ENCODE measurements at regions not wholly inside any gene's neighbourhood (a gene's known extent, or its start where the extent isn't known, plus 50 kb on each side); places are given as distances from the start of the nearest gene placed in this dataset.

DNA sequence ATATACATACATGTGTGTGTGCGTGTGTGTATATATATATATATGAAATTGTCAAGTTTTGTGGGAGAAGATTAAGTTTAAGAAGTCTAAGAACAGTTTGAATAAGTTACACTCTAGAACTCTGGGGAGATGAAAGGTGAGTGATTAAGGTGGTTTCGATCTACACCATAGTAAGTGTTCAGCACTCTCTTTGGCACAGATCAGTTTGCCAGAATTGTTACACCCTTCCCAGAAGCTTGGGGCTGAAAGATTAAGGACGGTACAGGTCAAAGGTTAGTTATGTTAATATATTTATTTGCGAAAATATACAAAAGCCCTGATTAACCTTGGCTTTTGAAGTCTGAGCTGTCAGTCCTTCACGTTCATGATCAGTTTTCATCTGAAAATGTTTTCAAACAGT lies 309.1 kb downstream of the KLF5 start:
- Histone ChIP-seq H3K36me3 (ENCODE audit: control insufficient read depth, insufficient read depth, low read length) (no peaks in the 10 kb centered on the region), H3K27me3 (ENCODE audit: control insufficient read depth, insufficient read depth, low read length) (no peaks in the 10 kb centered on the region), H3K4me3 (ENCODE audit: low read depth, low read length) (no peak overlapping the region), H3K4me1 (ENCODE audit: control insufficient read depth, insufficient read depth, low read length) (no peaks in the 10 kb centered on the region), H3K9me3 (ENCODE audit: control insufficient read depth, insufficient read depth, low read length) (no peaks in the 10 kb centered on the region), H3K27ac (ENCODE audit: low read depth, low read length) (no peak overlapping the region)
- no peak for DNase-seq (ENCODE audit: low read depth in 4 of 6, low spot score in 6 of 6)
- WGBS (ENCODE audit: insufficient coverage) = no CpG with 5 or more reads among the region's 5 CpGs

- no peak overlapping the region for H3K4me3 ChIP-seq (ENCODE audit: low read depth, low read length)
- no peaks in the 10 kb centered on the region for H3K4me1 ChIP-seq (ENCODE audit: control insufficient read depth, insufficient read depth, low read length)
- DNase-seq (ENCODE audit: low read depth in 4 of 6, low spot score in 6 of 6) = peak in 1 of 6 donors; percentile 24
- no peak overlapping the region for H3K27ac ChIP-seq (ENCODE audit: low read depth, low read length)
- WGBS (ENCODE audit: insufficient coverage) = 50% methylated on average over 1 of the region's 3 CpGs
- no peaks in the 10 kb centered on the region for H3K27me3 ChIP-seq (ENCODE audit: control insufficient read depth, insufficient read depth, low read length)
- no peaks in the 10 kb centered on the region for H3K9me3 ChIP-seq (ENCODE audit: control insufficient read depth, insufficient read depth, low read length)
- H3K36me3 ChIP-seq (ENCODE audit: control insufficient read depth, insufficient read depth, low read length) = no peaks in the 10 kb centered on the region
Measured at GRCh38 chr13:73366241-73366640, 307.4 kb downstream of the KLF5 start.

DNA sequence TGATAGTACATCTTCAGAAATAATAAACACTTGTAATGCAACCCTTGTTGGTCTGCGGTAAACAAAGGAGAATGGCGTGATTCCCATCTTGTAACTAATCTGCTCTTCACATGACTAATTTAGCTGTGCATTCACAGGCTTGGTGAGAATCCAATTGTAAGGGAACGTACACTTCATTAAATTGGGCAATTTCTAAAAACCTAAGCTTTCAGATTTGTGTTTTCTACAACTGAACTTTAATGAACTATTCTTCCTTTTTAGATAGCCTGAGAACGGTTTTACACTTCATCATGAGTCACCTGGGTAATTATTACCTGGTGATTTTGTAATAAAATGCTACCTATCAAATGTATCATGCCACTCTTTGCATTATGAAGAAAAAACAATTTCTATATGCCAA lies 306.9 kb downstream of the KLF5 start:
- Histone ChIP-seq H3K9me3 (ENCODE audit: control insufficient read depth, insufficient read depth, low read length) (no peaks in the 10 kb centered on the region), H3K36me3 (ENCODE audit: control insufficient read depth, insufficient read depth, low read length) (no peaks in the 10 kb centered on the region), H3K27ac (ENCODE audit: low read depth, low read length) (no peak overlapping the region), H3K4me3 (ENCODE audit: low read depth, low read length) (no peak overlapping the region), H3K27me3 (ENCODE audit: control insufficient read depth, insufficient read depth, low read length) (no peaks in the 10 kb centered on the region), H3K4me1 (ENCODE audit: control insufficient read depth, insufficient read depth, low read length) (no peaks in the 10 kb centered on the region)
- DNase-seq (ENCODE audit: low read depth in 4 of 6, low spot score in 6 of 6) = peak in 1 of 6 donors; percentile 30
- WGBS (ENCODE audit: insufficient coverage) = 81% methylated on average over 2 of the region's 4 CpGs

DNA sequence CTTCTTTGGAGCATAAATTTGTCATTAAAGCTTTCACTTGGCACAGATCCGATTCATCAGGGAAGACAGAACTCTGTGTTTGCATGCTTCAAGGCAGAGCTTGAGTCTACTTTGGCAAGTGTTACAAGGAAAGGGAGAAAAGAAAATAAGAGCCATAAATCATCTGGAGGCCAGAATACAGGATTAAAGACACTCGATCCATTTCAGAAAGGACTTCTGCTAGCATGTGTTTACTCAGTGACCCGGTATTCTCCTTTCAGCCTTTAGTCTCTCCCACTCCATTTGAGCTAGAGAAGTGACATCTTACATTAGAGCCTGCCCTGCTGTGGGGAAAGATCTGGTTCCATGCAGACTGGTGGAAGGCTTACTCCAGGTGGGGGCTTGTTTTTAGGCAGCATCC lies 306.4 kb downstream of the KLF5 start:
- Histone ChIP-seq H3K9me3 (ENCODE audit: control insufficient read depth, insufficient read depth, low read length) (no peaks in the 10 kb centered on the region), H3K27me3 (ENCODE audit: control insufficient read depth, insufficient read depth, low read length) (no peaks in the 10 kb centered on the region), H3K36me3 (ENCODE audit: control insufficient read depth, insufficient read depth, low read length) (no peaks in the 10 kb centered on the region), H3K27ac (ENCODE audit: low read depth, low read length) (no peak overlapping the region), H3K4me3 (ENCODE audit: low read depth, low read length) (no peak overlapping the region), H3K4me1 (ENCODE audit: control insufficient read depth, insufficient read depth, low read length) (no peaks in the 10 kb centered on the region)
- WGBS (ENCODE audit: insufficient coverage) = 44% methylated on average over 1 of the region's 3 CpGs
- DNase-seq (ENCODE audit: low read depth in 4 of 6, low spot score in 6 of 6) = peak in 2 of 6 donors; percentile 6 to 9

DNA sequence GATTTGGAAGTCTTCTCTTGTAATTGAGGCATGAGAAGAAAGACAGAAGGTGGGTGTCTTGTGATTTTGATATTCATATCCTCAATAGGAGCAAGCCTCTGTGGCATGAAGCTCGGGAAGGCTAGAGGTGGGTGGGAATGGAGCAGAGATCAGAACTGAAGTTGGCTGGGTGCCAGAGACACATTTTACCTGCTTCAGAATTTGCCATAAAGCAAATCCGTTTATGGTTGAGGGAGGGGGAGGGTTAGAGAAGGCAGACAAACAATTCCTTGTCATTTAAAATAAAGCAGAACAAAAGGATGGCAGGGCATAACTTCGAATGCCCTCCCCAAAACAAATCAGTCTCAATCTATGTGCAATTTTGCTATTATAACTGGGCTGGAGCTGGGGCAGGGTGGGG lies 305.9 kb downstream of the KLF5 start:
- Histone ChIP-seq H3K27ac (ENCODE audit: low read depth, low read length) (no peak overlapping the region), H3K4me3 (ENCODE audit: low read depth, low read length) (no peak overlapping the region), H3K9me3 (ENCODE audit: control insufficient read depth, insufficient read depth, low read length) (no peaks in the 10 kb centered on the region), H3K27me3 (ENCODE audit: control insufficient read depth, insufficient read depth, low read length) (no peaks in the 10 kb centered on the region), H3K4me1 (ENCODE audit: control insufficient read depth, insufficient read depth, low read length) (no peaks in the 10 kb centered on the region), H3K36me3 (ENCODE audit: control insufficient read depth, insufficient read depth, low read length) (no peaks in the 10 kb centered on the region)
- 67% methylated on average over 1 of the region's 3 CpGs for WGBS (ENCODE audit: insufficient coverage)
- DNase-seq (ENCODE audit: low read depth in 4 of 6, low spot score in 6 of 6) = no peak

- no peak for DNase-seq (ENCODE audit: low read depth in 4 of 6, low spot score in 6 of 6)
- no peaks in the 10 kb centered on the region for H3K36me3 ChIP-seq (ENCODE audit: control insufficient read depth, insufficient read depth, low read length)
Measured at GRCh38 chr13:73358606-73359095, 299.8 kb downstream of the KLF5 start.

GRCh38 chr13:73355134-73355533 lies 296.3 kb downstream of the KLF5 start:
- WGBS (ENCODE audit: insufficient coverage) = no CpG with 5 or more reads among the region's 2 CpGs
- no peaks in the 10 kb centered on the region for H3K27me3 ChIP-seq (ENCODE audit: control insufficient read depth, insufficient read depth, low read length)
- no peaks in the 10 kb centered on the region for H3K9me3 ChIP-seq (ENCODE audit: control insufficient read depth, insufficient read depth, low read length)
- H3K4me3 ChIP-seq (ENCODE audit: low read depth, low read length) = no peak overlapping the region
- no peak overlapping the region for H3K27ac ChIP-seq (ENCODE audit: low read depth, low read length)
- H3K36me3 ChIP-seq (ENCODE audit: control insufficient read depth, insufficient read depth, low read length) = no peaks in the 10 kb centered on the region
- H3K4me1 ChIP-seq (ENCODE audit: control insufficient read depth, insufficient read depth, low read length) = no peaks in the 10 kb centered on the region
- DNase-seq (ENCODE audit: low read depth in 4 of 6, low spot score in 6 of 6) = no peak

More at GRCh38 chr13:73358606-73359095, 299.8 kb downstream of the KLF5 start:
- Histone ChIP-seq H3K27me3 (ENCODE audit: control insufficient read depth, insufficient read depth, low read length) (no peaks in the 10 kb centered on the region), H3K27ac (ENCODE audit: low read depth, low read length) (no peak overlapping the region), H3K4me3 (ENCODE audit: low read depth, low read length) (no peak overlapping the region), H3K4me1 (ENCODE audit: control insufficient read depth, insufficient read depth, low read length) (no peaks in the 10 kb centered on the region), H3K9me3 (ENCODE audit: control insufficient read depth, insufficient read depth, low read length) (no peaks in the 10 kb centered on the region)

DNA sequence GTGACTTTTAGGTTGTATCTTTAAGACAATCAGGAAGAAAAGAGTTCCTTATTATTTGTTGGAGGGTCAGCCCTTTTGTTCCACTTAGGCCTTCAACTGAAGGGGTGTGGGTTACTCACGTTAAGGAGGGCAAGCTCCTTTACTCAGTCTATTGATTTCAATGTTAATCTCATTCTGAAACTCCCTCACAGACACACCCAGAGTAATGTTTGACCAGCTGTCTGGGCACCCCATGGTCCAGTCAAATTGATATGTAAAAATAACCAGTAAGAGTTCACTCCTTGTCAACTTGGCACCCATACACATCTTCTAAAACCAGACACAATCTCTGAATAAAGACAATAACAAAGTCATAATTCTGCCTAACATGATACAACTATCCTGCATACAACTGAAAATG lies 292.9 kb downstream of the KLF5 start:
- Histone ChIP-seq H3K9me3 (ENCODE audit: control insufficient read depth, insufficient read depth, low read length) (no peaks in the 10 kb centered on the region), H3K4me3 (ENCODE audit: low read depth, low read length) (no peak overlapping the region), H3K27me3 (ENCODE audit: control insufficient read depth, insufficient read depth, low read length) (no peaks in the 10 kb centered on the region), H3K36me3 (ENCODE audit: control insufficient read depth, insufficient read depth, low read length) (no peaks in the 10 kb centered on the region), H3K4me1 (ENCODE audit: control insufficient read depth, insufficient read depth, low read length) (no peaks in the 10 kb centered on the region), H3K27ac (ENCODE audit: low read depth, low read length) (no peak overlapping the region)
- no CpG with 5 or more reads among the region's 1 CpG for WGBS (ENCODE audit: insufficient coverage)
- no peak for DNase-seq (ENCODE audit: low read depth in 4 of 6, low spot score in 6 of 6)

DNA sequence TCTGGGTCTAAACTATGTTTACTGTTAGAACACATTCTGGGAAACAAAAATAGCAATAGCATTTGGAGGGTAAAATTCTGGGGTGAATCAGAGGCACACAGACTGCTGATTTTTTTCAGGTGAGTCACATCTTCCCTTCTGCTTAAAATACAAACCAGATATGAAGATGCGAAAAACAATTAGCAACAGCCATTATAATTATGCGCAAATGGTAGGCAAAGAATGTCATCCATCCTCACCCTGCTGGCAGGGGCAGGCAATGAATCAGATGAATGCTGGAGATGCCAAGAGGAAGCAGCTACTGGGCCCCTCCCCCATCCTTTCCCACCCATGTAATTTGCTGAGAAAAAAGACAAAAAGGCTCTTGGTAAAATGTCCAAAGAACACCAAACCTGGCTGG lies 282.9 kb downstream of the KLF5 start:
- no peak for DNase-seq (ENCODE audit: low read depth in 4 of 6, low spot score in 6 of 6)
- no CpG with 5 or more reads among the region's 2 CpGs for WGBS (ENCODE audit: insufficient coverage)
- Histone ChIP-seq H3K27ac (ENCODE audit: low read depth, low read length) (no peak overlapping the region), H3K4me3 (ENCODE audit: low read depth, low read length) (no peak overlapping the region), H3K9me3 (ENCODE audit: control insufficient read depth, insufficient read depth, low read length) (no peaks in the 10 kb centered on the region), H3K36me3 (ENCODE audit: control insufficient read depth, insufficient read depth, low read length) (no peaks in the 10 kb centered on the region), H3K27me3 (ENCODE audit: control insufficient read depth, insufficient read depth, low read length) (no peaks in the 10 kb centered on the region), H3K4me1 (ENCODE audit: control insufficient read depth, insufficient read depth, low read length) (no peaks in the 10 kb centered on the region)

DNA sequence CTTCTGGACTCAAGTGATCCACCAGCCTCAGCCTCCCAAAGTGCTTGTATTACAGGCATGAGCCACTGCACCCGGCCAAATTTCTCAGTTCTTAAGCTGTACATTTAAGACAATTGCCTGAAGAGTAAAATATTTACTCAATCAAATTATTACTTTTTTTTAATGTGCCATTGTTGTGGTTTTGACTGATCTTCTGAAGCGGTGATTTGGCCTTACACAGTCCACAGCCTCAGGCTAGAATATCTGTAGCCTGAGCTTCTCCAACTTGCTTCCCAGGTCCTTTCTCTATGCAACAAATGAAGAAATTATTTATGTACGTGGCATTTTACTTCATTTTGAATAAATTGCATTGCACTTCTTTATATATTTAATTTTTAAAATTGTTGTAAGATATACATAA lies 281.3 kb downstream of the KLF5 start:
- no CpG with 5 or more reads among the region's 3 CpGs for WGBS (ENCODE audit: insufficient coverage)
- no peak overlapping the region for H3K4me3 ChIP-seq (ENCODE audit: low read depth, low read length)
- no peak for DNase-seq (ENCODE audit: low read depth in 4 of 6, low spot score in 6 of 6)

More for the DNA sequence above, 281.3 kb downstream of the KLF5 start:
- Histone ChIP-seq H3K27me3 (ENCODE audit: control insufficient read depth, insufficient read depth, low read length) (no peaks in the 10 kb centered on the region), H3K4me1 (ENCODE audit: control insufficient read depth, insufficient read depth, low read length) (no peaks in the 10 kb centered on the region), H3K9me3 (ENCODE audit: control insufficient read depth, insufficient read depth, low read length) (no peaks in the 10 kb centered on the region), H3K27ac (ENCODE audit: low read depth, low read length) (no peak overlapping the region), H3K36me3 (ENCODE audit: control insufficient read depth, insufficient read depth, low read length) (no peaks in the 10 kb centered on the region)

Data from spinal cord (tissue), 9 donors.